ENCODE measurements at regions not wholly inside any gene's neighbourhood (a gene's known extent, or its start where the extent isn't known, plus 50 kb on each side); places are given as distances from the start of the nearest gene placed in this dataset.

DNA sequence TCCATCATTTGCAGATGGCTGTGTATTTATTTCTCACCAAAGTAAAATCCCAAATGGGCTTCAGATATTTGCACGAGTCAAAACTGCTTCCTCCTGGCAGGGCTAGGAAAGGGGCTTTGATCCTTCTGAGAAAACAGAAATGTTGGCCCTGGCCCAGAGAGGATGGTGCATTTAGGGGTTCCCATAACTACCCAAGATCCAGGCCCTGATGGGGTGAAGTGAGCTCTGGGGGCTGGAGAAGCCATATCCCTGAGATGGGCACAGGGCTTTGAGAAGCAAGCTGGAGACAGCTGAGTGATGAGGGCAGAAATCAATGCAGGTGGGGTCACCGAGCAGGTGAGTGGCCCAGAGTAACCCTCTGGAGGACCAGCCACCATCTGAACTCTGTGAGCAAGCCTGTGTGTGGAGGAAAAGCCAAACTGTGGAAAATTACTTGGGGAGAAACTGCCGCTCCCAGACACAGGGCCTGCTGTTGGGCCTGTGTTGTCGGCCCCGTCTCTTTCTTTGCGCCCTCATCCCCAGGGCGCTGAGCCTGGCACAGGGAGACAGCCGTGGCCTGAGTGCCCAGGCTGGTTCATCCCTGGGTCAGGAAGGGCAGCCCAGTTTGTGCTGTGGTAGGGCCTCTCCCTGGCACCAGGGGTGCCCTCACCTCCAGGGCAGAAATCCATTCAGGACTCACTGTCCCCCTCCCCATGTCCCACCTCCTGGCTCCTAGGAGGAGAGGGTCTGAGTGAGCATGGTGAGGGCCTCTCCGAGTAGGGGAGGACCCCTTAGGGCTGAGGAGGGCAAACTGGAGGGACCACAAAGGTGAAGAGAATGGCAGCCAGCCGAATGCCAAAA, 167.8 kb upstream of the HAAO start:
- no peak for TF ChIP-seq EZH2 (IDR thresholded peaks at IDR 0.05; ENCODE audit: low read length)
- TF ChIP-seq, protein P1, sequence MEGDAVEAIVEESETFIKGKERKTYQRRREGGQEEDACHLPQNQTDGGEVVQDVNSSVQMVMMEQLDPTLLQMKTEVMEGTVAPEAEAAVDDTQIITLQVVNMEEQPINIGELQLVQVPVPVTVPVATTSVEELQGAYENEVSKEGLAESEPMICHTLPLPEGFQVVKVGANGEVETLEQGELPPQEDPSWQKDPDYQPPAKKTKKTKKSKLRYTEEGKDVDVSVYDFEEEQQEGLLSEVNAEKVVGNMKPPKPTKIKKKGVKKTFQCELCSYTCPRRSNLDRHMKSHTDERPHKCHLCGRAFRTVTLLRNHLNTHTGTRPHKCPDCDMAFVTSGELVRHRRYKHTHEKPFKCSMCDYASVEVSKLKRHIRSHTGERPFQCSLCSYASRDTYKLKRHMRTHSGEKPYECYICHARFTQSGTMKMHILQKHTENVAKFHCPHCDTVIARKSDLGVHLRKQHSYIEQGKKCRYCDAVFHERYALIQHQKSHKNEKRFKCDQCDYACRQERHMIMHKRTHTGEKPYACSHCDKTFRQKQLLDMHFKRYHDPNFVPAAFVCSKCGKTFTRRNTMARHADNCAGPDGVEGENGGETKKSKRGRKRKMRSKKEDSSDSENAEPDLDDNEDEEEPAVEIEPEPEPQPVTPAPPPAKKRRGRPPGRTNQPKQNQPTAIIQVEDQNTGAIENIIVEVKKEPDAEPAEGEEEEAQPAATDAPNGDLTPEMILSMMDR (optimal IDR thresholded peaks at IDR 0.05 in 1 of 3, IDR thresholded peaks at IDR 0.05 in 1 of 3, conservative IDR thresholded peaks at IDR 0.05 in 1 of 3; ENCODE audit: extremely low read depth in 1 of 3, insufficient read depth in 2 of 3, low read length in 3 of 3) = no peak

All from keratinocyte (primary cell).